GM23338 (cell line): ENCODE measurements at regions not wholly inside any gene's neighbourhood (a gene's known extent, or its start where the extent isn't known, plus 50 kb on each side); places are given as distances from the start of the nearest gene placed in this dataset.
A peak's percentile ranks its signal among the peaks of the same experiment; 100 is the strongest.

Experiments used
- ATAC-seq: fragments of 200-7000 bp; cut with Tn5 transposase; 3 replicates; pipeline ENCODE4 v1.9.1; 2020
- DNase-seq: peaks from one replicate; pipeline ENCODE4 v3.0.0-alpha.2; 2015; ENCODE audit warnings: low spot score
- H2AFZ ChIP-seq: fragments of 200-600 bp; sonication (generic); 2 replicates; pipeline ENCODE4 v1.8.0; 2016; ENCODE audit warnings: antibody characterized with exemption, mild to moderate bottlenecking, moderate library complexity
- H3F3A ChIP-seq: fragments of 200-600 bp; sonication (generic); replicated peaks from 2 replicates; pipeline ENCODE4 v1.8.0; 2017; ENCODE audit warnings: antibody characterized with exemption, mixed run types, low read depth
- H3K27ac ChIP-seq: fragments of 200-600 bp; sonication (generic); 2 replicates; pipeline ENCODE4 v1.6.1; 2016; ENCODE audit warnings: low read depth
- H3K27me3 ChIP-seq: fragments of 200-600 bp; sonication (generic); 2 replicates; pipeline ENCODE4 v1.8.0; 2016; ENCODE audit warnings: mild to moderate bottlenecking, mixed run types, moderate library complexity; ENCODE audit not compliant: insufficient read depth
- H3K36me3 ChIP-seq: fragments of 200-600 bp; sonication (generic); 2 replicates; pipeline ENCODE4 v1.8.0; 2016; ENCODE audit warnings: mild to moderate bottlenecking; ENCODE audit not compliant: insufficient read depth
- H3K4me1 ChIP-seq: fragments of 200-600 bp; sonication (generic); 2 replicates; pipeline ENCODE4 v1.8.0; 2016; ENCODE audit warnings: mild to moderate bottlenecking, moderate library complexity; ENCODE audit not compliant: insufficient read depth
- H3K4me2 ChIP-seq: fragments of 200-600 bp; sonication (generic); 2 replicates; pipeline ENCODE4 v1.7.1; 2017; ENCODE audit warnings: mixed run types
- H3K4me3 ChIP-seq: fragments of 200-600 bp; sonication (generic); 2 replicates; pipeline ENCODE4 v1.6.1; 2016; ENCODE audit warnings: mixed run types
- H3K79me2 ChIP-seq: fragments of 200-600 bp; sonication (generic); replicated peaks from 2 replicates; pipeline ENCODE4 v1.8.0; 2017; ENCODE audit warnings: mild to moderate bottlenecking; ENCODE audit not compliant: insufficient read depth
- H3K9me2 ChIP-seq: fragments of 200-600 bp; sonication (generic); 2 replicates; pipeline ENCODE4 v1.8.0; 2017; ENCODE audit not compliant: insufficient read depth
- H4K20me1 ChIP-seq: fragments of 200-600 bp; sonication (generic); replicated peaks from 2 replicates; pipeline ENCODE4 v1.8.0; 2017; ENCODE audit warnings: mild to moderate bottlenecking; ENCODE audit not compliant: insufficient read depth
- H3K27ac Mint-ChIP-seq: 2 replicates; pipeline ENCODE4 v1.8.0; 2020; ENCODE audit warnings: inconsistent platforms, mild to moderate bottlenecking, moderate library complexity, mixed read lengths
- H3K27me3 Mint-ChIP-seq: 3 replicates; pipeline ENCODE4 v1.8.0; 2022; ENCODE audit warnings: low read depth, mild to moderate bottlenecking, moderate library complexity, mixed read lengths, inconsistent platforms; ENCODE audit not compliant: insufficient read depth, poor library complexity
- H3K36me3 Mint-ChIP-seq: 3 replicates; pipeline ENCODE4 v1.8.0; 2021; ENCODE audit warnings: low read depth, mild to moderate bottlenecking, inconsistent platforms, moderate library complexity, mixed read lengths
- H3K4me1 Mint-ChIP-seq: 3 replicates; pipeline ENCODE4 v1.8.0; 2020; ENCODE audit warnings: mild to moderate bottlenecking, inconsistent platforms, mixed read lengths
- H3K4me3 Mint-ChIP-seq: 3 replicates; pipeline ENCODE4 v1.8.0; 2021; ENCODE audit warnings: moderate library complexity, mild to moderate bottlenecking, inconsistent platforms, mixed read lengths
- H3K9me3 Mint-ChIP-seq: 3 replicates; pipeline ENCODE4 v1.8.0; 2020; ENCODE audit warnings: moderate library complexity, mild to moderate bottlenecking, inconsistent platforms, mixed read lengths
- CTCF ChIP-seq, 2 experiments: fragments of 200-600 bp in 1 of 2; sonication (generic) in 1 of 2; conservative IDR thresholded peaks; 2 replicates each; pipeline versions ENCODE4 v1.5.1 to v1.6.1; 2016 to 2017; ENCODE audit warnings: antibody characterized with exemption in 2 of 2, low read depth in 2 of 2, mild to moderate bottlenecking in 2 of 2, moderate library complexity in 1 of 2
- ETS1 ChIP-seq: IDR thresholded peaks from 2 replicates; pipeline ENCODE4 v1.6.1; 2016; ENCODE audit warnings: antibody characterized with exemption
- EZH2 ChIP-seq: fragments of 200-600 bp; sonication (generic); IDR thresholded peaks from one replicate; pipeline ENCODE4 v1.8.0; 2017; ENCODE audit warnings: antibody characterized with exemption, mild to moderate bottlenecking, low read depth; ENCODE audit not compliant: unreplicated experiment
- JUNB ChIP-seq: IDR thresholded peaks from one replicate; pipeline ENCODE4 v1.6.1; 2016; ENCODE audit warnings: antibody characterized with exemption; ENCODE audit not compliant: unreplicated experiment
- STAT1 ChIP-seq: IDR thresholded peaks from one replicate; pipeline ENCODE4 v1.6.1; 2016; ENCODE audit warnings: antibody characterized with exemption; ENCODE audit not compliant: unreplicated experiment
- ZNF331 ChIP-seq: fragments of 250-450 bp; sonication (Bioruptor Pico); IDR thresholded peaks from 2 replicates; pipeline ENCODE4 v1.5.0; 2020; ENCODE audit warnings: low read depth, mild to moderate bottlenecking, moderate library complexity

DNA sequence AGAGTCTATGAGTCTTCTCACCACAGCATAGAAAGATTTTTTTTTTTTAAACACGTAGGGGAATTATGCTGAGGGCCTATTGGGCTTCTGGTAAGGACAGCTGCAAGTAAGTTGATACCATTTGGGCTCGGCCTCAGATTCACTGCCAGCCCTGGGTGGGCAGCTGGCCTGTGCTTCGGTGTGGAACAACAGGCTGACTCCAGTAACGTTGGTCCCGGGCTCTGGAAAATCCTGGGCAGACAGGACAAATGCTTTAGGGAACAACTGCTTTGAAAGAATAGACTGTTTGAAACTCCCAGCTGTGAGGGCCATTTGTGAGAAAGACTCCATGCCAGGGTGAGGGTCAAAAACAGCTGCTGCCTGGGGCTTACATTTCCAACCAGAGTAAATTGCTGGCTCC is 366.5 kb downstream of the QKI start:
- Mint-ChIP-seq H3K9me3 (no peaks in the 10 kb centered on the region), H3K4me1 (peaks cover 21% of the 10 kb centered on the region), H3K36me3 (no peaks in the 10 kb centered on the region), H3K4me3 (no peak overlapping the region), H3K27me3 (no peaks in the 10 kb centered on the region), H3K27ac (no peak overlapping the region)
- H3K79me2 ChIP-seq: no peaks in the 10 kb centered on the region
- H4K20me1 ChIP-seq: no peaks in the 10 kb centered on the region
- no peaks in the 10 kb centered on the region for H3K4me1 ChIP-seq
- no peak overlapping the region for H3K27ac ChIP-seq
- no peak overlapping the region for H3K4me3 ChIP-seq
- no peak overlapping the region for H3K4me2 ChIP-seq
- no peak overlapping the region; the same call in 1 of the 2 replicates for H2AFZ ChIP-seq
- DNase-seq (peak; percentile 10), ATAC-seq (peak; percentile 88)
- no peaks in the 10 kb centered on the region for H3K9me2 ChIP-seq
- no peaks in the 10 kb centered on the region for H3K36me3 ChIP-seq
- TF ChIP-seq ETS1 (no peak), ZNF331 (CRISPR knock-in tag) (no peak), EZH2 (no peak)
- no peaks in the 10 kb centered on the region for H3F3A ChIP-seq
- H3K27me3 ChIP-seq: no peaks in the 10 kb centered on the region

DNA sequence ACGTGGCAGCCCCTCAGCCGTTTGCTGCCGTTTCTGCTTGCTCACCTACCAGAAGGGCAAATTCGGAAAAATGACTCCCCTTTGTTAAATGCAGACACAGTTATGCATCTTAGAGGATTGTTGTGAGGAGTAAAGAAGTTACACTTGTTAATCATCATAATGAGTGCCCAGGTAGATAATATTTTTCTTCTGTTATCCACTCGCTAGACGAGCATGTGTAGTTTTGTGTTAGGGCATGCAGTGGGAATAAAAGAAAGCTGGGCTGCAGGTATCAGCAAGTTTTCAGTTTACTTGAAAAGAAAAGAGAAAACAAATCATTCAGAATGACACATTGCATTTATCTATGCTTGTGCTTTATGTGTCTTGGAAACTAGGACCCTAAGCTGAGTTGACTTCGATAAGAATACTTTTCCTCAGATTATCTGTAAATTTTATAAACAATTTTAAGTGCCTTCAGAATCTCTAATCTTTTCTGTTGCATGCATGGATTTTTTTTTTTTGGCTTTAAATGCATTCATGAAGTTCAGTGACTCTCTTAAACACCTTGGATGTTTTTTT is 365.3 kb downstream of the QKI start:
- no peak overlapping the region for H3K4me2 ChIP-seq
- no peak overlapping the region for H2AFZ ChIP-seq
- H3K27ac Mint-ChIP-seq: no peak overlapping the region
- DNase-seq: no peak
- H3K36me3 Mint-ChIP-seq: no peaks in the 10 kb centered on the region
- no peaks in the 10 kb centered on the region for H3F3A ChIP-seq
- no peaks in the 10 kb centered on the region for H3K4me1 ChIP-seq
- no peaks in the 10 kb centered on the region for H3K27me3 ChIP-seq
- H3K4me1 Mint-ChIP-seq: peaks cover 21% of the 10 kb centered on the region
- no peaks in the 10 kb centered on the region for H4K20me1 ChIP-seq
- no peak overlapping the region for H3K27ac ChIP-seq
- no peaks in the 10 kb centered on the region for H3K27me3 Mint-ChIP-seq
- H3K9me3 Mint-ChIP-seq: no peaks in the 10 kb centered on the region
- ATAC-seq: no peak
- H3K4me3 Mint-ChIP-seq: no peak overlapping the region
- H3K79me2 ChIP-seq: no peaks in the 10 kb centered on the region
- TF ChIP-seq CTCF (conservative IDR thresholded peaks at IDR 0.05; ENCODE audit: low read depth in 2 of 2) (no peak), STAT1 (no peak), EZH2 (no peak), JUNB (no peak), ETS1 (no peak), ZNF331 (CRISPR knock-in tag) (no peak)
- H3K9me2 ChIP-seq: no peaks in the 10 kb centered on the region
- no peaks in the 10 kb centered on the region for H3K36me3 ChIP-seq
- no peak overlapping the region for H3K4me3 ChIP-seq
